ENCODE measurements at regions not wholly inside any gene's neighbourhood (a gene's known extent, or its start where the extent isn't known, plus 50 kb on each side); places are given as distances from the start of the nearest gene placed in this dataset.

DNA sequence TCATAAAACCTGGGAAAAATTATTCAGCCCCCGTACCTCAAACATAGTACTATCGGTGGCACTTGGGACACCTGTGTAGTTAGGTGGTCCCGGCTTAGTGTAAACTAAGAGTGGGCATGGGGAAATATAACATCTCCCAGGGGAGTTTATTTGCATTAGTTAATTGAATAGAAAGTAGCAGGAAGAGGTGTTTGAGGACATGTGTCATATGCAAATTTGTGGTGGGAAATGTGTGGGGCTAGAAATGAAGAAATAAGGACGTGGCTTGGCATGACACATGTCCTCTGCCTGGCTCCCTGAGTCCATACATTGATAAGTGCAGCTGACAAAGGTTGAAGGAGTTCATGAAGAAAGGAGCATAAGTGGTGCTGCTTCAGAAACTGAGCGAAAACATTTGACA, 483.6 kb downstream of the SH2D1A start:
- DNase-seq (ENCODE audit: low spot score): no peak

- DNase-seq (ENCODE audit: low spot score): no peak
These were observed 482.9 kb upstream of the TEX13C start for GRCh38 chrX:124836786-124837185.

DNA sequence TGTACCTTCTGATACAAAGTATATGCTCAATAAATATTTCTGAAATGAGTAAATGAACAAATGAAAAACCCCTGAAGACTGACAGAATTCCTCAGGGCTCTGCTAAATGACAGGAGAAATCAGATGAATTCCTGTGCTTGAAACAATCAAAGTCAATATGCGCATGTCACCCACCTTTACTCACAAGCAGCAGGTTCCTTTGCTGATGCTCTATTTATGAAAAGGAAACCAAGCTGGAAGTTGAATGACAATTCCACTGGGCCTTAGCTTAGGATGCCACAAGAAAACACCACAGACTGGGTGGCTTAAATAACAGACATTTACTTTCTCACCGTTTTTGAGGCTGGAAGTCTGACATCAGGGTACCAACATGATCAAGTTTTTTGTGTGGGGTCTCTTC, 477.5 kb upstream of the TEX13C start:
- DNase-seq (ENCODE audit: low spot score): no peak

GRCh38 chrX:124860736-124861135, 458.9 kb upstream of the TEX13C start:
- no peak for DNase-seq (ENCODE audit: low spot score)

DNA sequence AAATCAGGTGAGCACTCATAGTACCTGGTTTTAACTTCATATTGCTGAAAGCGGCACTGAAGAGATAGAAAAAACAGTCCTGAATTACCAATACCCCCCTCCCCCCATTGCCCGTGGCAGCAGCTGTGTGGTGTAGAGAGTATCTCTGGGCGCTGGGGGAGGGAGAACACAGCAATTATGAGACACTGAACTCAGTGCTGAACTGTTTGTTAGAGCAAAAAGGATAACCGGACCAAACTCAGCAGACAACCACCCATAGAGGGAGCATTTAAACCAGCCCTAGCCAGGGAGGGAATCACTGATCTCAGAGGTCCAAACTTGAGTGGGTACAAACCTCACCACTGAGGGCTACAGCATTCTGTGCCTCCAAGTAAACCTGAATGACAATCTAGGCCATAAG, 457.4 kb upstream of the TEX13C start:
- DNase-seq (ENCODE audit: low spot score): no peak

- DNase-seq (ENCODE audit: low spot score): no peak
These were observed 456.4 kb upstream of the TEX13C start for GRCh38 chrX:124863303-124863702.

- no peak for DNase-seq (ENCODE audit: low spot score)
These were observed 432.1 kb upstream of the TEX13C start for GRCh38 chrX:124887572-124887971.

GRCh38 chrX:124895947-124896346, 423.7 kb upstream of the TEX13C start:
- no peak for DNase-seq (ENCODE audit: low spot score)

DNA sequence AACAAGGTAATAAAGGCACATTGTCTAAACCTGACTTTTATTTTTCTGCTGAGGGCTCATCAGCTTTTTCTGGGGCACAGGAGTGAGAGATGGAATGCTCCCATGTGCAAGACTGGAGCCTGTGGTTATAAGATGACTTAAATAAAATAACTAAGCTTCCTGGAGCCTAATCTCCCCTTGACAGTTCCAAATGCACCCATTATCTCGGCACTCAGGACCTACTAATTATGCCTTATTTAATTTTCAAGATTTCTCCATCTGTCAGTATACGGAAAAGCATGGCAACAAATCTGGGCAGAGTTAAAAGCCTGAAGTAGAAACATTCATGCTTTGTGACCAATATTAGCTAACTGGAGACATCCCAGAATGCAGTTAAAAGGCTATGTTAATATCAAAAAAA, 416.7 kb upstream of the TEX13C start:
- no peak for DNase-seq (ENCODE audit: low spot score)

- no peak for DNase-seq (ENCODE audit: low spot score)
These were observed 409.1 kb upstream of the TEX13C start for GRCh38 chrX:124910611-124911010.

DNA sequence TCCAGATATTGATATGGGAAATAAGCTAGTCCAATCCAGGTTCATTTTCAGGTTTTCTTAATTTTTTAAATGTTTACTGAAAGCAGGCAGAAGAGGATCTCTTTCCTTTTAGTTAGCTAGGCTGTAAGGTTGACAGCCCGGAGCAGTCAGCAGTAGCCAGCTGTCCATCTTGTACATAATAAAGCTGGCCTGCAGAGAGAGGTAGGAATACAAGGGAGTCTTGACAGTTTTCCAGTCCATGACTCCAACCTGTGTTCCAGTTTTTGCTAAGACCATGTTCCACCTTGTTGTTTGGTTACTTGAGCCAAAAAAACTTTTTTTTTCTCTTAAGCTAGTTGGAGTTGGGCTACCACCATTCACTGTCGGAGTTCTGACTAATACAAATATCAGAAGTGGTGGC, 402.7 kb upstream of the TEX13C start:
- DNase-seq (ENCODE audit: low spot score): no peak

DNA sequence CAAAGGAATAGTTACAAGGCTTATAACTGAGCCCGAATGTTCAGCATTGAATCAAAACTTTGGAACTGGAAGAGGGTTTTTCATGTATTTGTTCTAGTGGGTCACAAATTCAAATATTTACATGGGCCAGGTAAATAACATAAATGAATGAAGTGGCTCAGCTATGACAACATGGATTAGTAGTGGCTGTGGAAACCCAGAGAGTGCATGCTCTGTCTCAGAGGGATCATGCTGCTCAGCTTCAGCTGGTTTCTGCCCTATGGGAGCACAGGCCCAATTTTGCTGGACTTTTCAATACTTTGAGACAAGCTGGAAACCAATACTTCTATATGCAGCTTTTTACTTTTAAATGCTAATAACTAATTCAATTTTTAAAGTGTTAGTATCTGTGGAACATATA, 394.0 kb upstream of the TEX13C start:
- no peak for DNase-seq (ENCODE audit: low spot score)

- DNase-seq (ENCODE audit: low spot score): no peak
These were observed 388.4 kb upstream of the TEX13C start for GRCh38 chrX:124931241-124931640.

DNA sequence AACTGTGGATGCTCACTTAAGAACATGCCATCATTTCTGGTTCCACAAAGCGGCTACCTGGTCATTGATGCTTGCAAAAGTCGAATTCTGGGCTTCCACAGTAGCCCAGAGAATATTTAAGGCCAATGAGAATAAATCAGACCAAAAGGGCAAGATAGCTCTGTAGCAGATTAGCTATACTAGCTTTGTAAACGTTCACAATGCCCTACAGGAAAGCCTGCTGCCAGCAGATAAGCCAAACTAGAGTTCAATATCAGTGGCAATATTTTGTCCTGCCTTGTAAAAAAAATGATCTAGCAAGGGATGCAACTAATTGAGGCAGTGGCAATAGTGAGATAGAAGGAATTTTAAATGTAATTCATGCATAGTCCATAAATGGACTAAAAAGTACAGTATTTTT, 387.7 kb upstream of the TEX13C start:
- DNase-seq (ENCODE audit: low spot score): no peak

GRCh38 chrX:124938715-124939114, 381.0 kb upstream of the TEX13C start:
- DNase-seq (ENCODE audit: low spot score): no peak

DNA sequence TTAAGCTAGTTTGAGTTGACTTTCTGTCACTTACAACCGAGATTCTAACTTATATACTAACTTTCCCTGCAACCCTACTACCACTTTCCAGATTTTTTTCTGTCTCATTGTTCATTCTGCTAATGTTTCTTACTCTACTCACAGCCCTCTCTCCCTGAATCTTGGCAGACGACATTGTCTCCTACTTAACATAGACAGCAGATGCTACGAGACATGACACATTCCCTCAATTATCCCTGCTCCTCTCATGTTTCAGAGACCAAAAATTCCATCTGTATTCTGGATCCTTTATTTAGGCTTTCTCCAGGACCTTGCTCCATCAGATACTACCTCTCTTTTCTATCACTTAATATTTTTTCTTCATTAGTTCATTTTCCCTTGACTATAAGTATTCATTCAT, 379.1 kb upstream of the TEX13C start:
- DNase-seq (ENCODE audit: low spot score): no peak

DNA sequence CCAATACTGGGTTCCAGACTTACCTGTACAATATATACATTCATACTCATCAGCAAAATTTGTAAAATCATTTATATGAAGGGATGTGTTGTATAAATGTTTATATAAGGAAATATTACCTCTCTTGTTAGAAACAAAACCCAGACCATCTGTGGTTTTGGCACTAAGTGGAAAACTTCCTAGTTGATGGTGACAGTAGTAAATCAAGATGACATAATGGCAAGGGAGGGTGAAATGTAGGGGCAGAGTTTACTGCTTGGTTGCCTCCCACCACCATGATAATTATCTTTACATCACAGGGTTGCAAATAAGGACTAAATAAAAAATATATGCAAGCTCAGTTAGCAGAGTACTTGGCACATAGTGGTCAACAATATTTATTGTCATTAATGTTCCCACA, 365.3 kb upstream of the TEX13C start:
- no peak for DNase-seq (ENCODE audit: low spot score)

GRCh38 chrX:124960454-124960853, 359.2 kb upstream of the TEX13C start:
- DNase-seq (ENCODE audit: low spot score): no peak

- DNase-seq (ENCODE audit: low spot score): no peak
These were observed 356.0 kb upstream of the TEX13C start, which contains the start of gene TENM1 for GRCh38 chrX:124963717-124964116. TSS of gene TENM1 (minus strand) at chrX:124963817.

- DNase-seq (ENCODE audit: low spot score): no peak
These were observed 344.2 kb upstream of the TEX13C start for GRCh38 chrX:124975456-124975855.

- DNase-seq (ENCODE audit: low spot score): no peak
These were observed 338.3 kb upstream of the TEX13C start for GRCh38 chrX:124981420-124981819.

DNA sequence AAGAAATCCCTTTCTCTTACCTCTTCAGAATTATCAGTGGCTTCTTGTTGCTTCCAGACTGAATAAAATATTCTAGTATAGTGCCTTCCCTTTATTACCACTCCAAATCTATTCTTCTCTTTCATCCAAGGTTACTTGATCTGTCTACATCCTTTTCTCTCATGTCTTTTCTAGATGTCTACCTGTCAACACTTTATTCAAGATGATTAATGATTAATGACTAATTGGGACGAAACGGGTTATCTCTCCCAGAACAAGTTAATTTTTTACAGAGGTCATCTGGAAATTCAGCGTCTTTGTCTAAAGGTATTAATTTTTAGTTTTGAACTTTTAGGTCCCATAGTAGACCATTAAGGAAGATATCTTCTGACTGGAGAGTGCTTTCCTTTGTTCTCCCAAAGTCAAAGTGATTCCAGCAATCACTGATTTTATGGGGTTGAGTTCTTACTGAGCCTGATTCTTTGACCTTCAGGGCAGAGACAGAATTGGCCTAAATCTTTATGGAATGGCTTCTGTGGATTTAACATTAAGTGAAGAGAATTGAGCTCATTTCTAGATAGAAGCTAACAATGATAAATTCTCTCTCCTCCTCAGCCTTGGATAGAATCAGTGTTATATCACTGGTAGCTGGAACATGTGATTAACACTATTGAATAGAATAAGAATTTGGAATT, 335.4 kb upstream of the TEX13C start:
- DNase-seq (ENCODE audit: low spot score): no peak

- no peak for DNase-seq (ENCODE audit: low spot score)
These were observed 333.4 kb upstream of the TEX13C start for GRCh38 chrX:124986284-124986683.

GRCh38 chrX:124993735-124994134, 325.9 kb upstream of the TEX13C start:
- DNase-seq (ENCODE audit: low spot score): no peak

DNA sequence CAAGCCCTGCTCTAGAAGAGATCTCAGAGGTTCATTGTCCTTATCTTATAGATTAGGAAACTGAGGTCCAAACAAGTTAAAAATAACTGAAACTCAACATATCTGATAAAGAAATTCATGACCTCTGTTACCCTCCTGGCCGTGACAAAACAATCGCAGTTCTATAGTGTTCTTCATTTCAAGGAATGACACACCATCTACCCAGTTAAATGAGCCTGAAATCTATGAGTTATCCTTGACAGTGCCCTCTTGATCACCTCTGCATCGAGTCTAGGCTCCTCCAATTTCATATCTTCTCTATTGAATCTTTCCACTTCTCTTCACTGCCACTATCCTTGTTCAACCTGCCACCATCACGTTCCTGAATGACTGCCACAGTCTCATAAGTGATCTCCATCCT, 325.3 kb upstream of the TEX13C start:
- DNase-seq (ENCODE audit: low spot score): no peak
